ENCODE measurements at regions not wholly inside any gene's neighbourhood (a gene's known extent, or its start where the extent isn't known, plus 50 kb on each side); places are given as distances from the start of the nearest gene placed in this dataset.

DNA sequence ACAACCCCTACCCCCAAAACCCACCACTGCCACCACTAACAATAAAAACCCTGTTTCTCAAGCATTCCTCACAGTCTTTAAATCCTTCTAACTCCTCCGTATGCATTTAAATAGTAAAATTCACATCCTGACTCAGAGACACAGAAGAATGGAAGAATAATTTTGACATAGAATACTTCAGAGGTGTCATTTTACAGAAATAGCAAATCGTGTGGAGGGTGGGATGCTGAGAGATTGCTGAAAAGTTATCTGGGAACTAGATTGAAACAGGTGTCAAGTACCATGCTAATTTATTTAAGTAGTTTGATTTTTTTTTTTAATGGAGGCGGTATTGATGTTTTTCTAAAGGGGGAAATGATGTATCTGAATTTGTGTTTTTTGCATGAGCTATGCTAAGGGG lies 575.2 kb upstream of the TPK1 start:
- TF ChIP-seq, protein P1, sequence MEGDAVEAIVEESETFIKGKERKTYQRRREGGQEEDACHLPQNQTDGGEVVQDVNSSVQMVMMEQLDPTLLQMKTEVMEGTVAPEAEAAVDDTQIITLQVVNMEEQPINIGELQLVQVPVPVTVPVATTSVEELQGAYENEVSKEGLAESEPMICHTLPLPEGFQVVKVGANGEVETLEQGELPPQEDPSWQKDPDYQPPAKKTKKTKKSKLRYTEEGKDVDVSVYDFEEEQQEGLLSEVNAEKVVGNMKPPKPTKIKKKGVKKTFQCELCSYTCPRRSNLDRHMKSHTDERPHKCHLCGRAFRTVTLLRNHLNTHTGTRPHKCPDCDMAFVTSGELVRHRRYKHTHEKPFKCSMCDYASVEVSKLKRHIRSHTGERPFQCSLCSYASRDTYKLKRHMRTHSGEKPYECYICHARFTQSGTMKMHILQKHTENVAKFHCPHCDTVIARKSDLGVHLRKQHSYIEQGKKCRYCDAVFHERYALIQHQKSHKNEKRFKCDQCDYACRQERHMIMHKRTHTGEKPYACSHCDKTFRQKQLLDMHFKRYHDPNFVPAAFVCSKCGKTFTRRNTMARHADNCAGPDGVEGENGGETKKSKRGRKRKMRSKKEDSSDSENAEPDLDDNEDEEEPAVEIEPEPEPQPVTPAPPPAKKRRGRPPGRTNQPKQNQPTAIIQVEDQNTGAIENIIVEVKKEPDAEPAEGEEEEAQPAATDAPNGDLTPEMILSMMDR (IDR thresholded peaks at IDR 0.05; ENCODE audit: low read depth, low read length, poor library complexity, severe bottlenecking) = no peak
- TF ChIP-seq EZH2phosphoT487 (IDR thresholded peaks at IDR 0.05; ENCODE audit: borderline replicate concordance, low read length) = no peak
- Histone ChIP-seq H3K27me3 (ENCODE audit: control insufficient read depth, low read length) (no peaks in the 10 kb centered on the region), H3K4me3 (ENCODE audit: low read length) (no peak overlapping the region), H3K79me2 (ENCODE audit: control insufficient read depth, low read length) (no peaks in the 10 kb centered on the region), H3F3A (ENCODE audit: control insufficient read depth, insufficient read depth) (no peaks in the 10 kb centered on the region), H3K4me1 (ENCODE audit: control insufficient read depth, low read length) (no peaks in the 10 kb centered on the region), H3K9me3 (ENCODE audit: control insufficient read depth, insufficient read depth, low read length) (peaks cover 2% of the 10 kb centered on the region; the same call in 1 of the 2 replicates), H3K4me2 (ENCODE audit: low read length) (no peak overlapping the region), H3K27ac (ENCODE audit: low read depth, low read length) (no peak overlapping the region), H3K9me2 (replicated peaks; ENCODE audit: control insufficient read depth, low read length) (no peaks in the 10 kb centered on the region), H3K36me3 (ENCODE audit: control insufficient read depth, low read length) (no peaks in the 10 kb centered on the region), H4K20me1 (ENCODE audit: control insufficient read depth, insufficient read depth, low read depth, low read length) (no peaks in the 10 kb centered on the region)

DNA sequence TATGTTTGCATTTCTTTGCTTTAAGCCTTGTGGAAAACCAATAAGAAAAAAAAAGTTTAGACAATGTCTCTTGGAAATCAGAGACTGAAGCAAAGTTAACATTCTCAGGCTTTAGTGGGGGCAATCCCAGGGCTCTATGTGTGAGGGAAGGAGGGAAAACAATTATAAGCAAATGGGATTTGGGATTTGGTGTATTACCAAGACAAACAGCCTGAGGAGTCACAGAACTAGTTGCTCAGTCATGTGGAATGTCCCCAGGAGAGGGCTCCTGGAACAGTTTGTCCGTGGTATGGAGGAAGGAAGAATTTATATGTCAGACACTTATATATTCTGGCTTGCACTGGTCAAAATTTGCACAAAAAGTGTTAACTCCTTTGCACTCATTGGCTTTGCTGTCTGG lies 562.9 kb upstream of the TPK1 start:
- H3K4me1 ChIP-seq (ENCODE audit: control insufficient read depth, low read length) = no peaks in the 10 kb centered on the region
- H3K79me2 ChIP-seq (ENCODE audit: control insufficient read depth, low read length) = no peaks in the 10 kb centered on the region
- H3K4me2 ChIP-seq (ENCODE audit: low read length) = no peak overlapping the region
- no peaks in the 10 kb centered on the region for H3F3A ChIP-seq (ENCODE audit: control insufficient read depth, insufficient read depth)
- no peaks in the 10 kb centered on the region for H3K9me2 ChIP-seq (replicated peaks; ENCODE audit: control insufficient read depth, low read length)
- TF ChIP-seq, protein P1 (IDR thresholded peaks at IDR 0.05; ENCODE audit: low read depth, low read length, poor library complexity, severe bottlenecking) = no peak
- no peak for TF ChIP-seq EZH2phosphoT487 (IDR thresholded peaks at IDR 0.05; ENCODE audit: borderline replicate concordance, low read length)
- H4K20me1 ChIP-seq (ENCODE audit: control insufficient read depth, insufficient read depth, low read depth, low read length) = no peaks in the 10 kb centered on the region
- no peaks in the 10 kb centered on the region for H3K36me3 ChIP-seq (ENCODE audit: control insufficient read depth, low read length)
- H3K27me3 ChIP-seq (ENCODE audit: control insufficient read depth, low read length) = no peaks in the 10 kb centered on the region
- H3K4me3 ChIP-seq (ENCODE audit: low read length) = no peak overlapping the region
- H3K9me3 ChIP-seq (ENCODE audit: control insufficient read depth, insufficient read depth, low read length) = no peaks in the 10 kb centered on the region
- H3K27ac ChIP-seq (ENCODE audit: low read depth, low read length) = no peak overlapping the region

DNA sequence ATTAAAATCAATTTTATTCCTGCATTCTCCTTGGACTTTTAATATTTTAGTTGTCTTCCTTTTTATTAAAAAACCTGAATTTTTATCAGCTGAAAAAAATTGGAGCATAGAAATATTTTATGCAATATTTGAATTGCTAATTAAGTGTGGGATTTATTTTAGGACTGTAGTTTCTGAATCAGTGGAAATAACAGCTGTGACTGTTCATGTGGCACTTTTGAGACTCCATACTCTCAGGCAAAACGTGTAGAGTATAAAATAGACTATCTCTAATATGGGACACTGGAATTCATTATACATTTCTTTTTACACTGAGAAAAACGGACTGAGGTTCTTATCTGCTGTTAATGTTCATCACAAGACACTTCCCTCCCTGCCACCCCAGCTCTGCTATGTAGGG lies 558.3 kb upstream of the TPK1 start:
- H4K20me1 ChIP-seq (ENCODE audit: control insufficient read depth, insufficient read depth, low read depth, low read length) = no peaks in the 10 kb centered on the region
- no peak overlapping the region for H3K27ac ChIP-seq (ENCODE audit: low read depth, low read length)
- H3K36me3 ChIP-seq (ENCODE audit: control insufficient read depth, low read length) = no peaks in the 10 kb centered on the region
- H3K4me2 ChIP-seq (ENCODE audit: low read length) = no peak overlapping the region
- H3K9me2 ChIP-seq (replicated peaks; ENCODE audit: control insufficient read depth, low read length) = no peaks in the 10 kb centered on the region
- TF ChIP-seq, protein P1 (IDR thresholded peaks at IDR 0.05; ENCODE audit: low read depth, low read length, poor library complexity, severe bottlenecking) = no peak
- TF ChIP-seq EZH2phosphoT487 (IDR thresholded peaks at IDR 0.05; ENCODE audit: borderline replicate concordance, low read length) = no peak
- H3K79me2 ChIP-seq (ENCODE audit: control insufficient read depth, low read length) = no peaks in the 10 kb centered on the region
- H3K27me3 ChIP-seq (ENCODE audit: control insufficient read depth, low read length) = no peaks in the 10 kb centered on the region
- no peaks in the 10 kb centered on the region for H3K9me3 ChIP-seq (ENCODE audit: control insufficient read depth, insufficient read depth, low read length)
- no peaks in the 10 kb centered on the region for H3K4me1 ChIP-seq (ENCODE audit: control insufficient read depth, low read length)
- no peak overlapping the region for H3K4me3 ChIP-seq (ENCODE audit: low read length)
- H3F3A ChIP-seq (ENCODE audit: control insufficient read depth, insufficient read depth) = no peaks in the 10 kb centered on the region
